K562 (cell line): ENCODE measurements at regions not wholly inside any gene's neighbourhood (a gene's known extent, or its start where the extent isn't known, plus 50 kb on each side); places are given as distances from the start of the nearest gene placed in this dataset.

Source experiments
- TF ChIP-seq, protein P1 (sequence below): fragments of 450-650 bp; IDR thresholded peaks from 2 replicates; pipeline ENCODE4 v1.6.1; 2016; ENCODE audit warnings: mild to moderate bottlenecking, moderate library complexity

- TF ChIP-seq, protein P1, sequence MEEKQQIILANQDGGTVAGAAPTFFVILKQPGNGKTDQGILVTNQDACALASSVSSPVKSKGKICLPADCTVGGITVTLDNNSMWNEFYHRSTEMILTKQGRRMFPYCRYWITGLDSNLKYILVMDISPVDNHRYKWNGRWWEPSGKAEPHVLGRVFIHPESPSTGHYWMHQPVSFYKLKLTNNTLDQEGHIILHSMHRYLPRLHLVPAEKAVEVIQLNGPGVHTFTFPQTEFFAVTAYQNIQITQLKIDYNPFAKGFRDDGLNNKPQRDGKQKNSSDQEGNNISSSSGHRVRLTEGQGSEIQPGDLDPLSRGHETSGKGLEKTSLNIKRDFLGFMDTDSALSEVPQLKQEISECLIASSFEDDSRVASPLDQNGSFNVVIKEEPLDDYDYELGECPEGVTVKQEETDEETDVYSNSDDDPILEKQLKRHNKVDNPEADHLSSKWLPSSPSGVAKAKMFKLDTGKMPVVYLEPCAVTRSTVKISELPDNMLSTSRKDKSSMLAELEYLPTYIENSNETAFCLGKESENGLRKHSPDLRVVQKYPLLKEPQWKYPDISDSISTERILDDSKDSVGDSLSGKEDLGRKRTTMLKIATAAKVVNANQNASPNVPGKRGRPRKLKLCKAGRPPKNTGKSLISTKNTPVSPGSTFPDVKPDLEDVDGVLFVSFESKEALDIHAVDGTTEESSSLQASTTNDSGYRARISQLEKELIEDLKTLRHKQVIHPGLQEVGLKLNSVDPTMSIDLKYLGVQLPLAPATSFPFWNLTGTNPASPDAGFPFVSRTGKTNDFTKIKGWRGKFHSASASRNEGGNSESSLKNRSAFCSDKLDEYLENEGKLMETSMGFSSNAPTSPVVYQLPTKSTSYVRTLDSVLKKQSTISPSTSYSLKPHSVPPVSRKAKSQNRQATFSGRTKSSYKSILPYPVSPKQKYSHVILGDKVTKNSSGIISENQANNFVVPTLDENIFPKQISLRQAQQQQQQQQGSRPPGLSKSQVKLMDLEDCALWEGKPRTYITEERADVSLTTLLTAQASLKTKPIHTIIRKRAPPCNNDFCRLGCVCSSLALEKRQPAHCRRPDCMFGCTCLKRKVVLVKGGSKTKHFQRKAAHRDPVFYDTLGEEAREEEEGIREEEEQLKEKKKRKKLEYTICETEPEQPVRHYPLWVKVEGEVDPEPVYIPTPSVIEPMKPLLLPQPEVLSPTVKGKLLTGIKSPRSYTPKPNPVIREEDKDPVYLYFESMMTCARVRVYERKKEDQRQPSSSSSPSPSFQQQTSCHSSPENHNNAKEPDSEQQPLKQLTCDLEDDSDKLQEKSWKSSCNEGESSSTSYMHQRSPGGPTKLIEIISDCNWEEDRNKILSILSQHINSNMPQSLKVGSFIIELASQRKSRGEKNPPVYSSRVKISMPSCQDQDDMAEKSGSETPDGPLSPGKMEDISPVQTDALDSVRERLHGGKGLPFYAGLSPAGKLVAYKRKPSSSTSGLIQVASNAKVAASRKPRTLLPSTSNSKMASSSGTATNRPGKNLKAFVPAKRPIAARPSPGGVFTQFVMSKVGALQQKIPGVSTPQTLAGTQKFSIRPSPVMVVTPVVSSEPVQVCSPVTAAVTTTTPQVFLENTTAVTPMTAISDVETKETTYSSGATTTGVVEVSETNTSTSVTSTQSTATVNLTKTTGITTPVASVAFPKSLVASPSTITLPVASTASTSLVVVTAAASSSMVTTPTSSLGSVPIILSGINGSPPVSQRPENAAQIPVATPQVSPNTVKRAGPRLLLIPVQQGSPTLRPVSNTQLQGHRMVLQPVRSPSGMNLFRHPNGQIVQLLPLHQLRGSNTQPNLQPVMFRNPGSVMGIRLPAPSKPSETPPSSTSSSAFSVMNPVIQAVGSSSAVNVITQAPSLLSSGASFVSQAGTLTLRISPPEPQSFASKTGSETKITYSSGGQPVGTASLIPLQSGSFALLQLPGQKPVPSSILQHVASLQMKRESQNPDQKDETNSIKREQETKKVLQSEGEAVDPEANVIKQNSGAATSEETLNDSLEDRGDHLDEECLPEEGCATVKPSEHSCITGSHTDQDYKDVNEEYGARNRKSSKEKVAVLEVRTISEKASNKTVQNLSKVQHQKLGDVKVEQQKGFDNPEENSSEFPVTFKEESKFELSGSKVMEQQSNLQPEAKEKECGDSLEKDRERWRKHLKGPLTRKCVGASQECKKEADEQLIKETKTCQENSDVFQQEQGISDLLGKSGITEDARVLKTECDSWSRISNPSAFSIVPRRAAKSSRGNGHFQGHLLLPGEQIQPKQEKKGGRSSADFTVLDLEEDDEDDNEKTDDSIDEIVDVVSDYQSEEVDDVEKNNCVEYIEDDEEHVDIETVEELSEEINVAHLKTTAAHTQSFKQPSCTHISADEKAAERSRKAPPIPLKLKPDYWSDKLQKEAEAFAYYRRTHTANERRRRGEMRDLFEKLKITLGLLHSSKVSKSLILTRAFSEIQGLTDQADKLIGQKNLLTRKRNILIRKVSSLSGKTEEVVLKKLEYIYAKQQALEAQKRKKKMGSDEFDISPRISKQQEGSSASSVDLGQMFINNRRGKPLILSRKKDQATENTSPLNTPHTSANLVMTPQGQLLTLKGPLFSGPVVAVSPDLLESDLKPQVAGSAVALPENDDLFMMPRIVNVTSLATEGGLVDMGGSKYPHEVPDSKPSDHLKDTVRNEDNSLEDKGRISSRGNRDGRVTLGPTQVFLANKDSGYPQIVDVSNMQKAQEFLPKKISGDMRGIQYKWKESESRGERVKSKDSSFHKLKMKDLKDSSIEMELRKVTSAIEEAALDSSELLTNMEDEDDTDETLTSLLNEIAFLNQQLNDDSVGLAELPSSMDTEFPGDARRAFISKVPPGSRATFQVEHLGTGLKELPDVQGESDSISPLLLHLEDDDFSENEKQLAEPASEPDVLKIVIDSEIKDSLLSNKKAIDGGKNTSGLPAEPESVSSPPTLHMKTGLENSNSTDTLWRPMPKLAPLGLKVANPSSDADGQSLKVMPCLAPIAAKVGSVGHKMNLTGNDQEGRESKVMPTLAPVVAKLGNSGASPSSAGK, result no peak
These were observed 213.4 kb downstream of the ATPSCKMT start (continued) for GRCh38 chr5:10036136-10036815.
